MM.1S (cell line): ENCODE measurements at regions not wholly inside any gene's neighbourhood (a gene's known extent, or its start where the extent isn't known, plus 50 kb on each side); places are given as distances from the start of the nearest gene placed in this dataset.

Source experiments
- EZH2 ChIP-seq: fragments of 300-600 bp; sonication (generic); optimal IDR thresholded peaks from 2 replicates; pipeline ENCODE3; 2017; ENCODE audit warnings: low read depth, mild to moderate bottlenecking, antibody characterized with exemption, low read length, mixed read lengths
- TF ChIP-seq, protein P1 (sequence below): fragments of 300-600 bp; sonication (generic); IDR thresholded peaks from 2 replicates; pipeline ENCODE4 v1.5.1; 2016; ENCODE audit warnings: antibody characterized with exemption, low read length, mixed read lengths

DNA sequence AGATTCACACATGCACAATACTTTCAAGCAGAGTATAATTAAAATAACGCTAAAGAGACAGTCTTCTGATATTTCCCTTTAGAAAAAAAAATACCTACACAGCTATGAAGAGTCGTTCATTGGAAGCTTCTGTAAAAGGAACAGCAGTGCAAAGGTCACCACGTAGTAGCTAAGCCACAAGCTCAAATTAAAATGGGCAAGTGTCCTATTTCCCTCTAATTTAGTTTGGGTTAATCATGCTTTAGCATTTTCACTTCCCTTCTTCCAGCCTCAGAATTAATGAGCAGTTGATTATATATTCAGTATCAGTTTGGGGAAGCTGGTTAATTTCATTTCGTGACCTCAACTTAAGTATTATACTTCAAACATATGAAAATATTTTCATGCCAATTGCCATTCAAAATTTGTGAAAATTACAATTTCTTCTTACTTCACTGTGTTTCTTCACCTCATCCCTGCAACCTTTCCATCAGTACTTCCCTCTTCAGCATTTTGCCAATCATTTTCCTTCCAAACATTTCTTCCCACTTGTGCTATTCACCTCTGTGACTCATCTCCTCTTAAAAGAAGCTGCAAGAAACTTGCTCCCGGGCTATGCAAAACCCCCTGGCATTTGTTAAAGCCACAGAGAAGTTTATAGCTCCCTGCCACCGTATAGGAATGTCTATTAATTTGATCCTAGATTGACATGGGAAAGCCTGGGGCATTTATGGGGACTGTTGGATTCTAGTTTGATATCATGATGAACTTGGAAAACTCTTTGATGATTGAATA lies 83.0 kb downstream of the DMRTA1 start:
- TF ChIP-seq, protein P1, sequence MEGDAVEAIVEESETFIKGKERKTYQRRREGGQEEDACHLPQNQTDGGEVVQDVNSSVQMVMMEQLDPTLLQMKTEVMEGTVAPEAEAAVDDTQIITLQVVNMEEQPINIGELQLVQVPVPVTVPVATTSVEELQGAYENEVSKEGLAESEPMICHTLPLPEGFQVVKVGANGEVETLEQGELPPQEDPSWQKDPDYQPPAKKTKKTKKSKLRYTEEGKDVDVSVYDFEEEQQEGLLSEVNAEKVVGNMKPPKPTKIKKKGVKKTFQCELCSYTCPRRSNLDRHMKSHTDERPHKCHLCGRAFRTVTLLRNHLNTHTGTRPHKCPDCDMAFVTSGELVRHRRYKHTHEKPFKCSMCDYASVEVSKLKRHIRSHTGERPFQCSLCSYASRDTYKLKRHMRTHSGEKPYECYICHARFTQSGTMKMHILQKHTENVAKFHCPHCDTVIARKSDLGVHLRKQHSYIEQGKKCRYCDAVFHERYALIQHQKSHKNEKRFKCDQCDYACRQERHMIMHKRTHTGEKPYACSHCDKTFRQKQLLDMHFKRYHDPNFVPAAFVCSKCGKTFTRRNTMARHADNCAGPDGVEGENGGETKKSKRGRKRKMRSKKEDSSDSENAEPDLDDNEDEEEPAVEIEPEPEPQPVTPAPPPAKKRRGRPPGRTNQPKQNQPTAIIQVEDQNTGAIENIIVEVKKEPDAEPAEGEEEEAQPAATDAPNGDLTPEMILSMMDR = no peak
- TF ChIP-seq EZH2 = no peak
